Activated naive CD4-positive, alpha-beta T cell treated with anti-CD3 and anti-CD28 coated beads, Interleukin-2, amount 50 U/mL, for 24 hours (primary cell): ENCODE measurements at regions not wholly inside any gene's neighbourhood (a gene's known extent, or its start where the extent isn't known, plus 50 kb on each side); places are given as distances from the start of the nearest gene placed in this dataset.

Source experiments
- H3K27ac Mint-ChIP-seq: one replicate; pipeline ENCODE4 v1.8.0; 2021; ENCODE audit warnings: mild to moderate bottlenecking, mixed read lengths
- H3K27me3 Mint-ChIP-seq: one replicate; pipeline ENCODE4 v1.8.0; 2021; ENCODE audit warnings: mixed read lengths
- H3K36me3 Mint-ChIP-seq: one replicate; pipeline ENCODE4 v1.8.0; 2021; ENCODE audit warnings: mixed read lengths
- H3K4me1 Mint-ChIP-seq: one replicate; pipeline ENCODE4 v1.8.0; 2021; ENCODE audit warnings: mixed read lengths
- H3K4me3 Mint-ChIP-seq: one replicate; pipeline ENCODE4 v1.8.0; 2021; ENCODE audit warnings: mild to moderate bottlenecking, mixed read lengths
- H3K9me3 Mint-ChIP-seq: one replicate; pipeline ENCODE4 v1.8.0; 2021; ENCODE audit warnings: mixed read lengths

DNA sequence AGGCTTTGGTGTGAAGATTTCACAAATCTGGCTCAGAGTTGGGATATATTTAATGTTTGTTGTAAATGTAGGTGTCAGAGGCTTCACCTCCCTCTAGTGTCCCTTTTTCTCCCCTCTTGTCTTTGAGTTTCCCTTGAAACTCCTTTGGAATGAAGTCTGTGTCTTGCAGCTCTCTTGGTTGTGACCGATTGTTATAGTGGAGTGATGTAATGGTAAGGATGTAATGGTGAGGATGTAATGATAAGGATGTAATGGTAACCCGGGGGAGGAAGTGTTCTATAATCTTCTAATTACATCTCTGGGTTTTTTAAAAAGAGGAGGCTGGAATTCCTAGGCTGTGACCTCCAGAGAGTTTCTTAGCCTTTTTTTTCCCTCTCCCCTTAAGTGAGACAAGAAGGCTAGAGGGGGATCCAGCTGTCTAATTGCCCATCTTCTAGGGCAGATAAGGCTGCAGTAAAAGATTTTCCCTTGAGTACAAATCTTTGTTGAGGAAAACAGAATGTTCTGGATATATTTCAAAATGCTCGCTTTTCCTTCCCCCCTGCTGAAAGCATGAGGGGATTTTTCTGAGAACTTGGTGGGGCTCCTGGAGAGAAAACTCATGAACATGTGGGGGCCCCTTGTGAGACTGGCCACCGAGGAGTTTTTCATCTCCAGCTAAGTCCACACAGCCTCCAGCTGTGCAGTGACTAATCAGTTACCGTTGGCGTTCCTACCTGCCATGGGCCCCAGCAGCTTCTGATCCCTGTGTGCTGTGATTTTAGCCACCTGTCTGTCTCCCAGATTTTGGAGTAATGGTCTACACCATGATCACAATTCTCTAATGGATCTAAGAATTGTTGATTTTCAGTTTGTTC lies 156.7 kb upstream of the PMEPA1 start:
- H3K27me3 Mint-ChIP-seq: no peaks in the 10 kb centered on the region

GRCh38 chr20:57865266-57865665 lies 155.5 kb upstream of the PMEPA1 start:
- no peak overlapping the region for H3K27ac Mint-ChIP-seq

More for the DNA sequence above, 156.7 kb upstream of the PMEPA1 start:
- H3K27ac Mint-ChIP-seq: no peak overlapping the region
- no peaks in the 10 kb centered on the region for H3K9me3 Mint-ChIP-seq
- no peak overlapping the region for H3K4me3 Mint-ChIP-seq
- H3K4me1 Mint-ChIP-seq: peaks cover 18% of the 10 kb centered on the region
- H3K36me3 Mint-ChIP-seq: no peaks in the 10 kb centered on the region

GRCh38 chr20:57860576-57860975 lies 150.8 kb upstream of the PMEPA1 start:
- no peaks in the 10 kb centered on the region for H3K36me3 Mint-ChIP-seq
- H3K4me1 Mint-ChIP-seq: peaks cover 15% of the 10 kb centered on the region

More at GRCh38 chr20:57865266-57865665, 155.5 kb upstream of the PMEPA1 start:
- Mint-ChIP-seq H3K4me1 (peaks cover 18% of the 10 kb centered on the region), H3K36me3 (no peaks in the 10 kb centered on the region), H3K4me3 (no peak overlapping the region), H3K27me3 (no peaks in the 10 kb centered on the region), H3K9me3 (no peaks in the 10 kb centered on the region)

DNA sequence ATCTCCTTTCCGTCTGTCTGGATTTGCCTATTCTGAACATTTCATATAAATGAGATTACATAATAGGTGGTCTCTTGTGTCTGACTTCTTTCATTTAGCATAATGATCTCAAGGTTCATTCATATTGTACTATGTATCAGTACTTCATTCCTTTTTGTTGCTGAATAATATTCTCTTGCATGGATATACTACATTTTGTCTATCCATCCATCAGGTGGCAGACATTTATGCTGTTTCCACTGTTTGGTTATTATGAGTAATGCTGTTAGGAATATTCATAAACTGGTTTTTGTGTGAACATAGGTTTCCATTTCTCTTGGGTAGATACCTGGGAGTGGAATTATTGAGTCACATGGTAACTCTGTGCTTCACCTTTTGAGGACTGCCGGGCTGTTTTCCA lies 148.2 kb upstream of the PMEPA1 start:
- no peaks in the 10 kb centered on the region for H3K9me3 Mint-ChIP-seq
- no peak overlapping the region for H3K4me3 Mint-ChIP-seq
- no peaks in the 10 kb centered on the region for H3K27me3 Mint-ChIP-seq
- no peaks in the 10 kb centered on the region for H3K36me3 Mint-ChIP-seq
- H3K27ac Mint-ChIP-seq: peak overlapping the region; percentile 3
- H3K4me1 Mint-ChIP-seq: peaks cover 5% of the 10 kb centered on the region

More at GRCh38 chr20:57860576-57860975, 150.8 kb upstream of the PMEPA1 start:
- H3K27ac Mint-ChIP-seq: no peak overlapping the region
- H3K27me3 Mint-ChIP-seq: no peaks in the 10 kb centered on the region
- no peak overlapping the region for H3K4me3 Mint-ChIP-seq
- no peaks in the 10 kb centered on the region for H3K9me3 Mint-ChIP-seq

DNA sequence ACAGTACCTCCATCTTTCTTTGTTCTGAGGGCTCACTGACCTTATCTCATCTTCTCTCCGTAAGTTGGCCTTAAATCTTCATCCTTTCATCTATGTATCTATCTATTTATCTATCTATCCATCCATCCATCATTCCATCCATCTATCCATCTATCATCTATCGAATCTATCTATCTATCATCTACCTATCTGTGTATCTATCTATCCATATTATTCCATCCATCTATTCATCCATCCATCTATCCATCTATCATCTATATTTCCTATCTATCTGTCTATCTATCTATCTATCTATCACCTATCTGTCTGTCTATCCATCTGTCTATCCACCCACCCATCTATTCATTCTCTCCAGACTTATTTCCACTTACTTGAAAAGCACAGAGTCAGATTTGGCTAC lies 147.3 kb upstream of the PMEPA1 start:
- no peaks in the 10 kb centered on the region for H3K36me3 Mint-ChIP-seq
- peaks cover 5% of the 10 kb centered on the region for H3K4me1 Mint-ChIP-seq
- no peak overlapping the region for H3K4me3 Mint-ChIP-seq
- no peak overlapping the region for H3K27ac Mint-ChIP-seq
- no peaks in the 10 kb centered on the region for H3K9me3 Mint-ChIP-seq
- no peaks in the 10 kb centered on the region for H3K27me3 Mint-ChIP-seq

DNA sequence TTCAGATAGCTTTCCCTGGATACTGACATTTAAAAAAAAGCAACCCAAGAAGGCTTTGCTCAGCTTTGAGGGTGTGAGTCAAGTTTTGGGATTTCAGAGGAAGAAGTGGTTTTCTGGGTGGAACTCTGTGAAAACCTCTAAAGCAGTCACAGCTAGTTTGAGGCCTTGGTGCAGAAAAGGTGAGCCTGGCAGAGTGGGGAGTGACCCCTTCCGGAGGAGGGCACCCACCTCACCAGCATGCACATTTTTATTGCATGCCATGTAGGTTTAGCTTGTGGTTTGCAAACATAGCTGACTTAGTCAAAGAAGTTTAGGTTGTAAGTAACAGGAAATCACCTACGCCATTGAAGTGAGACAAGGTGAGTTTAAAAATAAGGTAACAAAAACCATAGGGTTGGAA lies 146.8 kb upstream of the PMEPA1 start:
- H3K4me1 Mint-ChIP-seq: peaks cover 5% of the 10 kb centered on the region
- no peaks in the 10 kb centered on the region for H3K27me3 Mint-ChIP-seq
- H3K36me3 Mint-ChIP-seq: no peaks in the 10 kb centered on the region
- H3K27ac Mint-ChIP-seq: no peak overlapping the region
- H3K9me3 Mint-ChIP-seq: no peaks in the 10 kb centered on the region
- no peak overlapping the region for H3K4me3 Mint-ChIP-seq

- H3K9me3 Mint-ChIP-seq: no peaks in the 10 kb centered on the region
- H3K4me3 Mint-ChIP-seq: no peak overlapping the region
- H3K27me3 Mint-ChIP-seq: no peaks in the 10 kb centered on the region
- H3K36me3 Mint-ChIP-seq: no peaks in the 10 kb centered on the region
- no peaks in the 10 kb centered on the region for H3K4me1 Mint-ChIP-seq
- H3K27ac Mint-ChIP-seq: no peak overlapping the region
Measured at GRCh38 chr20:57851796-57852195, 142.0 kb upstream of the PMEPA1 start.

DNA sequence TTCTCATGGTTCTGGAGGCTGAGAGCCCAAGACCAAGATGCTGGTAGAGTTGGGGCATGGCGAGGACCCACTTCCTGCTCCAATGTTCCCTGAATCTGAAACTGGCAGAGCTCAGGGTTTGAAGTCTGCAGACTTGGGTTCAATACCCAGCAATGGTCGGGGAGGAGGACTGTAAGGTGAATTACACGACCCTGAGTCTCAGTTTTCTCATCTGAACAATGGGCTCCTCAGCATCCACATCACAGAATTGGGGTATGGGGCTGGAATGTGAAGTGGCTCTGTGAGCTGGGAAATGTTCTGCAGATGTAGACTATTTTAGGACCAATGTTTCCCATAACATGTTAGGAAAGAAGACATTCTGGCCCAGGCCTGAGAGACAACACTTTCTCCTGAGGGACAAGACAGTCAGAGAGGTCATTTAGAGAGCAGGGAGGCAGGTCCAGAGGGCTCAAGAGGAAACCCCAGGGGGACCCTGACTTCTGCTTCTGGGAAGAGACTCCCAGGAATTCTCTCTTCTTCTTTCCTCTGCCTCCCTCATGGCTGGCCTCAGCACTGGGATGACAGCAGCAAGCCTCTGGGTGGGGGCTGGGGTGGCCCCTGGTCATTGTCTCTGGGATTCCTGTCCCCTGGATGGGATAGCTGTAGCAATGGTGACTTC lies 141.3 kb upstream of the PMEPA1 start:
- Mint-ChIP-seq H3K4me3 (no peak overlapping the region), H3K27ac (no peak overlapping the region), H3K27me3 (no peaks in the 10 kb centered on the region), H3K4me1 (no peaks in the 10 kb centered on the region), H3K9me3 (no peaks in the 10 kb centered on the region), H3K36me3 (no peaks in the 10 kb centered on the region)

DNA sequence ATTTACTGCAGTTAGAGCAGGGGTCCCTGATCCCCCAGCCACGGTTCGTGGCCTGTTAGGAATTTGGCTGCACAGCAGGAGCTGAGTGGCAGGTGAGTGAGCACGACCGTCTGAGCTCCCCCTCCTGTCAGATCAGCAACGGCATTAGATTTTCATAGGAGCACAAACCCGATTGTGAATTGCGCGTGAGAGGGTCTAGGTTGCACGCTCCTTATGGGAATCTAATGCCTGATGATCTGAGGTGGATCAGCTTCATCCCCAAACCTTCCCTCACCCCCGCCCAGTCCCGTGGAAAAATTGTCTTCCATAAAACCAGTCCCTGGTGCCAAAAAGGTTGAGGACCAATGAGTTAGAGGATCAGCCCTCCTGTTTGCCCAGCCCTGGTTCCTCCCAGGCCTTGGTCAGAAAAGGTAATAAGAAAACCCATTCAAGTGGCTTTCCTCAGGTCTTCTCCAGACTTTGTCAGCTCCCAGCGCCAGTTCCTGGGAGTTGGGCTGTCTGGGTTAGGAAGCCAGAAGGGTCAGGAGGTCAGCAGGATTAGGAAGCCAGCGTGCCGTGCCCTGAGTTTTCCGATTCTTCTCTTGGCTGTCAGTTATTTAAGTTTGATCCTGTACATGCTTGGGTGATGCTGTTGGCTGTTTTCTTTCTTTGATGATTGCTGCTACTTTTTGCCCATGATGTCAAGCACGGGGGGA lies 139.9 kb upstream of the PMEPA1 start:
- Mint-ChIP-seq H3K27ac (no peak overlapping the region), H3K9me3 (no peaks in the 10 kb centered on the region), H3K4me1 (no peaks in the 10 kb centered on the region), H3K4me3 (no peak overlapping the region), H3K27me3 (no peaks in the 10 kb centered on the region), H3K36me3 (no peaks in the 10 kb centered on the region)

GRCh38 chr20:57849121-57849520 lies 139.3 kb upstream of the PMEPA1 start:
- H3K4me1 Mint-ChIP-seq: no peaks in the 10 kb centered on the region
- no peak overlapping the region for H3K4me3 Mint-ChIP-seq
- no peaks in the 10 kb centered on the region for H3K36me3 Mint-ChIP-seq
- no peaks in the 10 kb centered on the region for H3K9me3 Mint-ChIP-seq
- H3K27ac Mint-ChIP-seq: no peak overlapping the region
- no peaks in the 10 kb centered on the region for H3K27me3 Mint-ChIP-seq

- Mint-ChIP-seq H3K27ac (no peak overlapping the region), H3K36me3 (no peaks in the 10 kb centered on the region), H3K4me1 (no peaks in the 10 kb centered on the region), H3K27me3 (no peaks in the 10 kb centered on the region), H3K4me3 (no peak overlapping the region), H3K9me3 (no peaks in the 10 kb centered on the region)
Measured at GRCh38 chr20:57848282-57848681, 138.5 kb upstream of the PMEPA1 start.

- Mint-ChIP-seq H3K4me3 (no peak overlapping the region), H3K27me3 (no peaks in the 10 kb centered on the region), H3K9me3 (no peaks in the 10 kb centered on the region), H3K27ac (no peak overlapping the region), H3K36me3 (no peaks in the 10 kb centered on the region), H3K4me1 (no peaks in the 10 kb centered on the region)
Measured at GRCh38 chr20:57847104-57847503, 137.3 kb upstream of the PMEPA1 start.

DNA sequence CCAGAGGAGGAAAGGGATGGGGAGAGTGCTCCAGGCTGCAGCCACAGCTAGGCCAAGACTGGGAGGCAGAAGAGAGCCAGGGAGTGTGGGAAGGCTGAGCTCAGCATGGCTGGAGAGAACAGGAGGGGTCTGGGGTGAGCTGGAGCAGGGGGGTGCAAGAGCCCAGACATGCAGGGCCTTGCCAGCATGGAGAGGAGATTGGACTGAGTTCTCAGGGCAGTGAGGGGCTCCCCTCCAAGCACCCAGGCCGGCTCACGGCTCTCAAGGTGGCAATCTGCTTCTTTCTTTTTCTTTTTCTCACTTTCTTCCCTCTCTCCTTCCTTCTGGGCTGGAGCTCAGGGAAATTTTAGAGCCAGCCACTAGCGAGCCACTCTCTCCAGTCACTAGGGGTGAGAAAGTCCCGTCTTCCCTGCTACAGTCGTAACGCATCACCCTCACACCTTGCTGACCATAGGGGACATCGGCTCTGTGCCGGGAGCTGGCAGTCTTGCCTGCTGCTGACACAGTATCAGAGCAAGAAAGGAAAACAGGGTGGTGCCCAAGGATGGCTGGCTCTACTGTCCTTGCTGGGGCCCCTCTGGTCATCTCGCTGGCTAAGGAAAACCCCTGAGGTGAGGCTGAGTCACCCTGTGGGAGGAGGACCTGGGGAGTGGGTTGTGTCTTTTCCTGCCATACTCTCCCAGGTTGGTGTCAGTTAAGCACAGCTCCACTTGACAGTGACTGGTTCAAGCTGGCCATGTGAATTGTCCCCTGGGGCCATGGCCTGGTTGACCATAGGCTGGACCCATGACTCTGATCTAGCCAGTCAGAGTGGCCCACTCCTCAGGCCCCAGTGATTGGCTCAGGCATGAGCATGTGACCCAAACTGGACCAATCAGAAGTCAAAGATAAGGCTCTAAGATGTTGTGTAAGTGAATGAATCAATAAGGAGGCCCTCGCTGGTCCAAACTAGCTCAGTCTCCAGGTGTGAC lies 135.1 kb upstream of the PMEPA1 start:
- Mint-ChIP-seq H3K27ac (no peak overlapping the region), H3K9me3 (no peaks in the 10 kb centered on the region)

DNA sequence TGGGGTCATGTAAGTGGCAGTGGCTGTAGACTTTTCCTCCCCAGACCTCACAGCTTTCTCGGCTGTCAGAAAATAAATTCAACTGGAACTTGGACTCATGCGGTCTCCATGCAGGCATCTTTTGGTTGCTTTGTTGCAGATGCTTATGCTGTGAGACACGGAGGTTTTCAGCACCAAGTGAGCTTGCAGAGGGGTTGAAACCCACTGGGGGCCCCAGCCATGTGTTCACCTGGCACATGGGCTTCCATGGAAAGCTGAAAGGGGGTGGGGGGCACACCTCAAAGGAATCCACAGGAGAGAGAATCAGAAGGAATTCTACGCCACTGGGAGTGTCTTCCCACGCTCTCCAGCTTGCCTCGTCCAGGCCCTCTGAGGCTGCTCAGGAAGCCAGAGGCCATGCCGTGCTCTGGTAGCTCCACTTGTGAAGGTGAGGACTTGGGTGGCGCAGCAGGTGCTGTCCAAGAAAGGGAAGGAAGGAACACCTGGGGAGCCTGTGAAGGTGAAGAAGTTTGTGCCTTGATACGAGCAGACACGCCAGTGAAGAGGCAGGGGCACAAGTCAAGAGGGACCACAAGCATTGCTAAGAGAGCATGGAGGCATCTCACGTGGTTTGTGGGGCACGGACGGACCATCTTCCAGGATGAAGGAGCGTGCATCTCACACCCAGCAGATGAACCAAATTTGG lies 134.3 kb upstream of the PMEPA1 start:
- no peaks in the 10 kb centered on the region for H3K9me3 Mint-ChIP-seq
- no peaks in the 10 kb centered on the region for H3K27me3 Mint-ChIP-seq
- H3K4me3 Mint-ChIP-seq: no peak overlapping the region
- no peaks in the 10 kb centered on the region for H3K36me3 Mint-ChIP-seq
- H3K4me1 Mint-ChIP-seq: no peaks in the 10 kb centered on the region
- H3K27ac Mint-ChIP-seq: no peak overlapping the region

More for the DNA sequence above, 135.1 kb upstream of the PMEPA1 start:
- Mint-ChIP-seq H3K4me3 (no peak overlapping the region), H3K27me3 (no peaks in the 10 kb centered on the region), H3K4me1 (no peaks in the 10 kb centered on the region), H3K36me3 (no peaks in the 10 kb centered on the region)
